Epithelial cell of esophagus (primary cell): ENCODE measurements at regions not wholly inside any gene's neighbourhood (a gene's known extent, or its start where the extent isn't known, plus 50 kb on each side); places are given as distances from the start of the nearest gene placed in this dataset.

Source experiments
- DNase-seq: peaks from one replicate; pipeline ENCODE4 v3.0.0; 2010; ENCODE audit warnings: low read depth
- H3K4me3 ChIP-seq: 2 replicates; pipeline ENCODE4 v1.5.1; 2011; ENCODE audit warnings: mild to moderate bottlenecking, low read length, control low read depth
- TF ChIP-seq, protein P1 (sequence below): IDR thresholded peaks from 2 replicates; pipeline ENCODE4 v1.5.1; 2011; ENCODE audit warnings: low read depth, mild to moderate bottlenecking, low read length, control low read depth, inconsistent platforms; ENCODE audit not compliant: insufficient read depth; ENCODE audit errors: missing control alignments

DNA sequence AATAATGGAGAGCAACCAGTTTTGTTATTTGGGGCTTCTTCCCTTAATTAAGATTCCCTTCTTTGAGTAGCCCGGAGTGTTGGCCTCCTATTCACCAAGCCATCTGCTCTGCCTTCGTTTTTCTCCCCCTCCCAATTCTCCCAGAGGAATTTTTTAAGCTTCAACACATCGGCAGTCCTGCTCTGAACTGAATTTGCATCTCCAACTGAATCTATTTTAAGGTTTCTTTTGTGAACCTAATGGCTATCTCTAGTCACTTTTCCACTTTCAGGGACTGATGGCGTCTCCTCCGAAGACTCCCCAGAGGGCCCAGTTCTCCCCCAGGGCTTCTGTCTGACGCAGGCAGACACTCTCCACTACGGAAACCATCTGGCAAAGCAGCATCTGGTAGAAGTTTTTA lies 280.2 kb downstream of the ADGRA3 start:
- no peak for DNase-seq
- TF ChIP-seq, protein P1, sequence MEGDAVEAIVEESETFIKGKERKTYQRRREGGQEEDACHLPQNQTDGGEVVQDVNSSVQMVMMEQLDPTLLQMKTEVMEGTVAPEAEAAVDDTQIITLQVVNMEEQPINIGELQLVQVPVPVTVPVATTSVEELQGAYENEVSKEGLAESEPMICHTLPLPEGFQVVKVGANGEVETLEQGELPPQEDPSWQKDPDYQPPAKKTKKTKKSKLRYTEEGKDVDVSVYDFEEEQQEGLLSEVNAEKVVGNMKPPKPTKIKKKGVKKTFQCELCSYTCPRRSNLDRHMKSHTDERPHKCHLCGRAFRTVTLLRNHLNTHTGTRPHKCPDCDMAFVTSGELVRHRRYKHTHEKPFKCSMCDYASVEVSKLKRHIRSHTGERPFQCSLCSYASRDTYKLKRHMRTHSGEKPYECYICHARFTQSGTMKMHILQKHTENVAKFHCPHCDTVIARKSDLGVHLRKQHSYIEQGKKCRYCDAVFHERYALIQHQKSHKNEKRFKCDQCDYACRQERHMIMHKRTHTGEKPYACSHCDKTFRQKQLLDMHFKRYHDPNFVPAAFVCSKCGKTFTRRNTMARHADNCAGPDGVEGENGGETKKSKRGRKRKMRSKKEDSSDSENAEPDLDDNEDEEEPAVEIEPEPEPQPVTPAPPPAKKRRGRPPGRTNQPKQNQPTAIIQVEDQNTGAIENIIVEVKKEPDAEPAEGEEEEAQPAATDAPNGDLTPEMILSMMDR, result no peak
- no peak overlapping the region for H3K4me3 ChIP-seq

DNA sequence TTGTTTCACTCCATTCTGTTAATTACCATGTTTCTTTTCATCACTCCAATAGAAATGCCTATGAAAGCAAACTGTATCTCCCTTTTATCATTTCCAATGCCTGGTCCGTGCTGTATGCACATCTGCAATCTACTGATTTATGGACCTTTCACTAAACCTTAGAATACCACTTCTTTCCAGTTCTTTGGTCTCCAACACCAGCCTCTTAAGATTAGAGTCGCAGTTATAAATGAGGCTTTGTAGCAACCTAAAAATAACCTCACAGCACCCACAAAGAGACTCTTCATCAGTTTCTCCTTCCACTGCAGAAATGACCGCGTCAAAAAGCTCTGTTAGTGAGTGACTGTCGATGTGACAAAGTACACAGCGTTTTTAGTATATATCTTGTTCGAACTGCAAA lies 282.6 kb downstream of the ADGRA3 start:
- DNase-seq, result no peak
- TF ChIP-seq, protein P1, result no peak
- H3K4me3 ChIP-seq, result no peak overlapping the region

DNA sequence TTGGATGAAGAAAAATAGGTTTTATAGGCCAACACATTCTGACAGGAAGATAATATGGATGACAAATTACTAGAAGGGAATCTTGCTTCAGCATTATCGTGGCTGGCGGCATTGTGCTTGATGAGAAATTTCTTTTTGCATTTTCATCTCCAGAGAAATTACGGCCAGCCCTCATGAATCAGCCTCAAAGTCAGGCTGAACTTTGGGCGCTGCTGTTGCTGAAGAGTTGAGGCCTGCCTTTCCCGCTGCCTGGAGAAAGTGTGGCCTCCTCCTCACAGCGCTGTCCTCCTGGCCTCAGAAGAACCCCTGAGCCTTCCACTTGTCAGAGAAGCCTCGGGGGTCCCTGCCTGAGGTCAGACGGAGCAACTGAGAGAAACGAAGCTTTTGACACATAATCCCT lies 272.4 kb upstream of the KCNIP4 start:
- no peak overlapping the region for H3K4me3 ChIP-seq
- no peak for DNase-seq
- TF ChIP-seq, protein P1, result no peak

DNA sequence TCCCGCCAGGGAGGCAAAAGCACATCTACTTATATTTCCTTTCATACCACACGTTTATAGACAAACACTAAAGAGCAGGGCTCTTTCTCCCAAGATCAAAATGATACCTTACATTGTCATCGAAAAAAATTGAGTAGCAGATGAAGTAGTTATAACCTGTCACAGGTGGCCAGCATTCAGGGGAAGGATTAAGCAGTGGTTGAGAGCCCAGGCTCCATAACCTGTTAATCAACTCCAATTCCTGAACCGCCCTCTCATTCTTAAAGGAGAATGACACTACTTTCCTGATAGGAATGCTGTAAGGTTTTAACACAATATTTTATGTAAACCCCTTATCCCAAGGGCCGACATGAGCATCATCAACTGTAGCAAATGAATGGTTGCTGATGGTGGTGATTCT lies 268.9 kb upstream of the KCNIP4 start:
- peak; percentile 33 for DNase-seq
- no peak overlapping the region for H3K4me3 ChIP-seq
- TF ChIP-seq, protein P1, result no peak

DNA sequence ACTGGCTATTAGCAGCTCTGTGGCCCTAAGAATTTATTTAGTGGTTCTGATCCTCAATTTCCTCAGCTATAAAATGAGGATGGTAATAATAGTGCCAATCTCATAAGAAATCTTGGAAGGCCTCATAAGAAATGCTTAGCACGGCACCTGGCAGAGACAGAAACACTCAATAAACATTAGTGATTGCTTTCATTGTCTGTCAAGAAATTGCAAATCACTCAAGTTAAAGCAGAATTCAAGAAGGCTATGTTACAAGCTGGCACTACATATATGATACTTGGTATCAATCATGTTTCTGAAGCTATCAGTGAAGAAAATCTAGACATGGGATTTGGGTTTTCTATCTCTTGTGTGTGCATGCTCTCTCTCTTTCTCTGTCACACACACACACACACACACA lies 267.7 kb upstream of the KCNIP4 start:
- H3K4me3 ChIP-seq, result no peak overlapping the region
- DNase-seq, result no peak
- TF ChIP-seq, protein P1, result no peak

DNA sequence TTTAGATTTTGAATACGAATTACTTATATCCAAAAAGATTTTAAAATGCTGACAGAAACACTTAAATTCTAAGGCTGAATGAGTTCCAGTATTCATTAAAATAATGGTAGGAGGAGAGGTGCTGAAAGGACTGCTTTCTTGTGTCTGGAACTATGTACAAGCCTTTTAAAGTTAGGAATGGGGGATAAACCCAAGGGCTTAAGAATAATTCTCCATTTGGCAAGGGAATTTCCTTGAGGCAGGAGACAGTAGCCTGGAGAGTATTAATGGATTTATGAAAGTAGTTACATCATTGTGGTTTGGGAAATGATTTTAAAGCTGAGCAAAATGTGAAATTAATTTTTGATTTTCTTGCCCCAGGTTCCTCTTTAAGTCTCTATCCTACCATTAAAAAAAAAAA lies 266.5 kb upstream of the KCNIP4 start:
- no peak overlapping the region for H3K4me3 ChIP-seq
- TF ChIP-seq, protein P1, result no peak
- DNase-seq, result no peak

DNA sequence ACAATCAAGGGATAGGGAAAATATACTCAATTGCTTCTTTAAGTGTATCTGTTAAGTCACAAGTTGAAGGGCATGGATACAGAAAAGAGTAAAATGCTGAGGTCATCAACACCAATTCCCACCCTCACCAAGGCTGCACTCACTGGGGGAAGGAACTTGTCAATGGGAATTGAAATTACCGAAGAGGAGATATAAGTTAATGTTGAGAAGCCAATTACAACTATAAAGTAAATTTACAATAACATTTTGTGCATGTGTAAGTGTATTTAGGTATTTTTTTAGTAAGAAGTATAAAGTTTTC lies 255.1 kb upstream of the KCNIP4 start:
- TF ChIP-seq, protein P1, result no peak
- no peak for DNase-seq
- no peak overlapping the region for H3K4me3 ChIP-seq
